Daoy (cell line): ENCODE measurements at regions not wholly inside any gene's neighbourhood (a gene's known extent, or its start where the extent isn't known, plus 50 kb on each side); places are given as distances from the start of the nearest gene placed in this dataset.

Experiments
- DNase-seq: peaks from one replicate; pipeline ENCODE4 v3.0.0-alpha.2; 2015; ENCODE audit warnings: low read depth

DNA sequence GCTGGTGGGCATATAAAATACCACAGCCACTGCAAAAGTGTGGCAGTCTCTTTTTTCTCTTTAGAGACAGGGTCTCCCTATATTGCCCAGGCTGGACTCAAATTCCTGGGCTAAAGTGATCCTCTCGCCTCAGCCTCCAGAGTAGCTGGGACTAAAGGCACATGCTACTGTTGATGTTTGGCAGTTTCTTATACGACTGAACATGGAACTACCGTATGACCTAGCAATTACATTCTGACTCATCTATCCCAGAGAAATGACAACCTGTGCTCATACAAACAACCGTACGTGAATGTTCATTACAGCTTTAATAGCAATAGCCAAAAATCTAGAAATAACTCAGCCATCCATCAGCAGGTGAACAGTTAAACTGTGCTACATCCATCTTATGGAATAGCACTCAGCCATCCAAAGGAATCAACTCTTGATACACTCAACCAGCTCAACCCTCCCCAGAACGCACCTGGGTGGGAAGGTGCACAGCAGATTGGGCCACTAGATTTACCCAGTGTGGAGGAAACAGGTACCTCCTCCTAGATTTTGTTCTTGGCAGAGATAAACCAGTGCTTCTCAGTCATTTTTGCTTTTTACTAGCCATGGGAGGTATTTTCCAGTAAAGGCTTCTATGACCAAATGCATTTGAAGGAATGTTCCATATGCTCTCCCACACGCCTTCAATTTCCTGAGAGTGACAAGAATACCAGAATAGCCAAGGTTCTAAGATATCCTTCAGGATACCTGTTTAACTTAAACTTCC is 130.5 kb downstream of the MED15 start:
- no peak for DNase-seq

DNA sequence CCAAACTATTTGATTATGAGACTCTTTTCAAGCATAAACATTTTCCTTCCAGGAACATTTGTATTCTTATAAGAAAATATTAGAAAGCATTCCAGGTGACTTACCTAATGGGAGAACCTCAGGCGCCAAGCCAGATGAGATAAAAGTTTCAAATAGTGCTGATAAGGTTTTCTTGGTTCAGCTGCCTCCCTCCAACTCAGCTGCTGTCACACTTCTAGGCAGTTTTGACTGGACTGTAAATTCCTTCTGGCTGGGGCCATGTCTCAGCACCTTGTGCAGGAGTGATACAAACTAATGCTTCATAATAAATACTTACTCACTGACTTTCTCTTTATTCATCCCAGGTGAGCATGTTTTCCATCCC is 131.1 kb downstream of the MED15 start:
- DNase-seq, result no peak

DNA sequence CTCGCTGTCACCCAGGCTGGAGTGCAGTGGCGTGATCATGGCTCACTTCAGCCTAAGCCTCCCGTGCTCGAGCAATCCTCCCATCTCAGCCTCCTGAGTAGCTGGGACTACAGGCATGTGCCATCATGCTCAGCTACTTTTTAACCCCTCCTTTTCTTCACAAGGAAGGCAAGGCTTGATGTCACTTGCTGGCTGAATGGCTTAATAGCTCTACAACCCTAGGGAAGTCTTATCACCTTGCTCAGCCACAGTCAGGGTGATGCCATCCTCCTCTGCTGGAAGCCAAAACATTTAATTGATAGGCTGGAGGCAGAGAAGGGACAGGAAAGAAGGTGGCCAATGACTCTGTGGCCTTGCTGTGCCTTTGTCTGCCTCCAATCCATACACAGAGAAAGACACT is 131.9 kb downstream of the MED15 start:
- DNase-seq, result no peak

DNA sequence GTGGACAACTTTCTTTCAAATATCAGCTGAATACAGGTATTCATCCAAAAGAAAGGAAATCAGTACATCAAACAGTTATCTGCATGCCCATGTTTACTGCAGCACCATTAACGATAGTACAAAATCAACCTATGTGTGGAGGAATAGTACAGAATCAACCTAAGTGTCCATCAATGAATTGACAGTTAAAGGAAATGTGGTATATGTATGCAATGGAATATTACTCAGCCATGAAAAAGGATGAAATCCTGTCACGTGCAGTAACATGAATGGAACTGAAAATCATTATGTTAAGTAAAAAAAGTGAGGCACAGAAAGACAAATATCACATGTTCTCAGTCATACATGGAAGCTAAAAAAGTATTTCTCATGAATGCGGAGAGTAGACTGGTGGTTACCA is 132.3 kb downstream of the MED15 start:
- DNase-seq, result no peak

DNA sequence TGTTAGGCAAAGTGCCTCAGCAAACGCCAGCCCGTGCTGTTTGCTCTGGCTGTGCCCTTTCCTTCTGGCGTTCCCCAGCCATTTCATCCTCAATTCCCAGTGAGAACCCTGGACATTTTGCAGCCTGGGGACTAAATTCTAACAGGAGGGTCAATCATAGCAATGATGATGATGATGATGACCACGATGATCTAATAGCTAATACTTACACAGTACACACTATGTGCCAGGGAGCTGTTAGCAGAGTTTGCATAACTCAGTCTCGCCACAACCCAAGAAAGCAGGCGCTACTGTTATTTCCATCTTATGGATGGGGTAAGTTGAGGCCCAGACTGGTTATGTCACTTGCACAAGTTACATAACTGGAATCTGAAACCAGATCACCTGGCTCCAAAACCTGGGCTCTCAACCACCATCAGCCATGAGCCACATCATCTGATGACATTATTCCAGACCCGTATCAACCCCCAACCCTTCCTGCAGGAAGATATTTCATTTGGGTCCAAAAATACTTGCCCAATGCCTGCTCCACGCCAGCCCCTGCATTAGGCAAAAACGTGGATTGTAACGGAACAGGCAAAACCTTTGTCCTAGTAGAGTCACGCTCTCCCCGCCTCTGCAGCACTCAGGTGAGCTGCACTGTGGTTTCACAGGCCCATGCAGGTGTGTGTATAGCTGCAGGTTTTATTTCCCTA is 132.6 kb upstream of the SERPIND1 start:
- no peak for DNase-seq

DNA sequence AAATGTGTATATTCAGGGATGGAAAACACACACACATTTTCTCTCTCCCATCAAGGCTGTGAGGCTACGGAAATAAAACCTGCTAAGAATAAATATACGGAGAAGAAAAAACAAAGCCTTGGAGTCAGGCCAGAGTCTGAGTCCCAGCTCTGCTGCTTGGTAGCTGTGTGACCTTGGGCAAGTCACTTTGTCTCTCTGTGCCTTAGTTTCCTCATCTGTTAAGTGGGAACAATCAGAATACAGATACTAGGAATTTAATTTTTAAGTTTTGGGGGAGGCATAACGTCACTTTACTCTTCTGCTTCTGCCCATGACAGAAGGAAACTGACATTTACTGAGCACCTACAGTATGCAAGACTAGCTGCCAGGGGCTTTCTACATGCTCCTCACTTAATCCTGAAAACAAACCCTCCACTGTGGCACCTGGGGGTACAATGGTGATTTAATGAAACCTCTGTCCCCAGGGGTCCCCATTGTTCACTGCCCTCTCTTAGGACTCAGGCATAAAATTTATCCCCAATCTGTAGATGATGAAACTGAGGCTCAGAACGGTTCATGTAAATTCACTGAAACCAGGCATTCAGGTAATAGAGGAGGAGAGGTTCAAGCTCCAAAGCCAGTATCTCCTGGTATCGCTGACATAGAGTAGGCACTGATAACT is 131.9 kb upstream of the SERPIND1 start:
- no peak for DNase-seq

DNA sequence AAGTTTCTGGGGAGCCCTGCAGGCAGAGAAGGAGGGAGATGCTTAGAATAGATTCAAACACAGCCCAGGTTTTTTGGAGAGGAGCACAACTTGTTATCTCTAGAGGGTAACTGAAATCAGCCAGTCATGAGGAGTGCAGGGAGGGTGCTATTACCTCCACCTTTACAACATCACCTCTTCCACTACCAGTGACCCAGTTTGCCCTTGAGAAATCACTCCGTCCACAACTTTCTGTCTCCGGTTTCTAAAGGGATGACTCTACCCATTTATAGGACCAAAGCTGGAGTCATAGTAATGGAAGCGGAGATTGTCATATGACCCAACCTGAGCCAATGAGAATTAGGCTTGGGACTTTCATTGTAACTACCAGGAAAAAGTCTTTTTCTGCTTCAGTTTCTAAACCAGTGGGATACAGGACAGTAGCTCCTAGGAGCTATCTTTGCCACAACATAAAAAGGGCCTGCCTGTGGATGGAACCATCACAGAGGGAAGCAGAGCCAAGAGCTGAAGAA is 131.2 kb upstream of the SERPIND1 start:
- no peak for DNase-seq

DNA sequence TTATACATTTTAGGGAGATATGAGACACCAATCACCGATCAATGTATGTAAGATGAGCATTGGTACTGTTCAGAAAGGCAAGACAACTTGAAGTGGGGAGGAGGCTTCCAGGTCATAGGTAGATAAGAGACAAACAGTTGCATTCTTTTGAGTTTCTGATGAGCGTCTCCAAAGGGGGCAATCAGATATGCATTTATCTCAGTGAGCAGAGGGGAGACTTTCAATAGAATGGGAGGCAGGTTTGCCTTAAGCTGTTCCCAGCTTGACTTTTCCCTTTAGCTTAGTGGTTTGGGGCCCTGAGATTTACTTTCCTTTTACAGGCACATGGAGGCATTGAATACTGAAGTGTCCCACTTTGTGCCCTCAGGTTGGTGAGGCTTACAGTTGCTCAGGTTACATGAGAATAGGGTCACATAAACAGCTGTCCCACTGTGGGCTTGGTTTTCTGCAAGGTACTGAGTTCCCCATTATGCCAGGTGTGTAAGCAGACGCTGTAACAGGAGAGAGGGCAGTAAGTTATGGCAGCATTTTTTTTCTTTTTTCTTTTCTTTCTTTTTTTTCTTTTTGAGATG is 129.8 kb upstream of the SERPIND1 start:
- DNase-seq, result no peak

DNA sequence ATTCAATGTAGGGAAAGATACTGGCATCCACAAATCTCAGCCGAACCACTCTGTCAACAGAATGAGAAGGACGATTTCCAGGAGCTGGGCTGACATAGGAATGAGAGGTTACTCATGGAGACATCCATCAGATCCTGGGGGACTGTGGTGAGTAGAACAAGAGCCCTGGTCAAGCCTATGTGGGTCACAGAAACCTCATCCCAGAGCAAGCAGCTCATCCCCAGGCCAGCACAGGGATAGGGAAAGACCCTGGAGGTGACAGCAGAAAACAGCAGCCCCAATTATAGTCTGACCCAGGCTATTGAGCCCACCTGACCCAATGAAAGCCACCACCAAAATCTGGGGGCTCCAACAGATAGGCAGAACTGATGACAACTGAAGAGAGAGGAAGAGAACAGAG is 128.0 kb upstream of the SERPIND1 start:
- DNase-seq, result no peak

DNA sequence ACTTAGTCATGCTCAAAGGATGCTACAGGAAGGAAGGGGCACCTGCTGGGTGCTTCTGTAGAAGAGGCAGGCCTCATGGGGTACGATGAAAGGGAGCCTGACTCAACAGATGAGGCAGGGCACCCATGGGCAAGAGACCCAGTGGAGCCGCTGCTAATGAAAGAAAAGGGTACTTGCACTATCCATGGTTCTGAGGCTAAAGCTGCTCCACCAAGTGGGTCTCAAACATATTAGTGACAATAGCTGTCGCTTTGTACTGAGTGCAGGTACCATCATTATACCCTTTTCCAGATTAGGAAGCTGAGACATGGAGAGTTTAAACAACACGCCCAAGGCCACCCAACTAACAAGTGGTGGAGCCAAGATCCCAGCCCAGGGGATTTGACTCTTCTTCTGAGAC is 127.5 kb upstream of the SERPIND1 start:
- DNase-seq, result no peak

DNA sequence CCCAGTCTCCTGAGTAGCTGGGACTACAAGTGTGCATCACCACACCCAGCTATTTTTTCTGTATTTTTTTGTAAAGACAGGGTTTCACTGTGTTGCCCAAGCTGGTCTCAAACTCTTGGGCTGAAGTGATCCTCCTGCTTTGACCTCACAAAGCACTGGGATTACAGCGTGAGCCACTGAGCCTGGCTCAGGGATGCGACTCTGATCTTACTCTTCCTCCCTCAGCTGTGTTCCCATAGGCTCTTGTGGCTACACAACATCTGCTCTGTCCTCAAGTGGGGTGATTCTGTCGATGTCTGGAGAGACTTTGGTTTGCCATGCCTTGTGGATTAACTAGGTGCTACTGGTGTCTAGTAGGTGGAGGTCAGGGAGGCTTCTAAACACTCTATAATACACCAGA is 127.0 kb upstream of the SERPIND1 start:
- DNase-seq, result no peak

DNA sequence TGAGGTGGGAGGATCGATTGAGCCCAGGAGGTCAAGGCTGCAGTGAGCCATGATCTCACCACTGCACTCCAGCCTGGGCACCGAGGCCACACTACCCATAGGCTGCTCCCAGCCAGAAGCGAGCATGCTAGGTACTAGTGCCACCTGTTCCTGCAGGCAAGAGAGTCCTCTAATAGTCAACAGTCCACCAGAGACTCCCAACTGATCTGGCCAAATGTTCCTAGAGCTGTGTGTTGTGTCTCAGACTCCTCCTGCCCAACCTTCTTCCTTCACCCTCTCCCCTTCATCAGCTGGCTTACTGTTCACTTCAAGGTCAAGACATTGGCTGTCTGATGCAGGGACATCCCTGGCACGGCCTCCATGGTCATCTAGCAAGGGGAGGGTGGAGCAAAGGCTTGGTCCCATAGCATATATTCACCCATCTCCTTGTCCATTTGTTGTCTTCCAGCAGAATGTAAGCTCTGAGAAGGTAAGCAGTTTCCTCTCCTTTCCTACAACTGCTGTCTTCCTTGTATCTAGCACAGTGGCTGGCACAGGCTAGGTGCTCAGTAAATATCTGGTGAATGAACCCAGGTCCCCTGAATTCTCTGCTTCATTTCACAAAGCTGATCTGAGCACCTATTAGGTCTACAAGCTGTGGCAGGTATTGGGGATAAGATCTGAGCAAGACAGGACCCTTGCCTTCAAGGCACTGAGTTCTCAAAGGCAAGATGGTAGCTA is 126.2 kb upstream of the SERPIND1 start:
- DNase-seq, result no peak

DNA sequence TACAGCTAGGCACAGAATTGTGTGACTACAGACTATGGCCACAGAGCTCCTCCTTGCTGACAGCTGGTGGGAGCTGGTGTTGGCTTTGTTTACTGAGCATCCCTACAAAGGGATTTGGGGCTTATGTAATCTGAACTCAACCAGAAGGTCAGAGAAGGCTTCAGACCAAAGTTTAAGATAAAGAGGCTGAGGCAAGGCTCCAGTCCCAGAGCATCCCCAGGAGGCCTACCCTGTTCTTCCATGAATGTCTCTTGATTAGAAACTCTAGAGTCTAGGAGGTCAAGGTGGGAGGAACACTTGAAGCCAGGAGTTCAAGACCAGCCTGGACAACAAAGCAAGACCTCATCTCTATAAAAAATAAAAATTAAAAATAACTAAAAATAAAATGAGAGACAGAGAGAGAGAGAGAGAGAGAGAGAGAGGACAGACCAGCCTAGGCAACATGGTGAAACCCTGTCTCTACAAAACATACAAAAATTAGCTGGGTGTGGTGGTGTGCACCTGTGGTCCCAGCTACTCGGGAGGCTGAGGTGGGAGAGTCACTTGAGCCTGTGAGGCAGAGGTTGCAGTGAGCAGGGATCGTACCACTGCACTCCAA is 125.5 kb upstream of the SERPIND1 start:
- DNase-seq, result no peak

DNA sequence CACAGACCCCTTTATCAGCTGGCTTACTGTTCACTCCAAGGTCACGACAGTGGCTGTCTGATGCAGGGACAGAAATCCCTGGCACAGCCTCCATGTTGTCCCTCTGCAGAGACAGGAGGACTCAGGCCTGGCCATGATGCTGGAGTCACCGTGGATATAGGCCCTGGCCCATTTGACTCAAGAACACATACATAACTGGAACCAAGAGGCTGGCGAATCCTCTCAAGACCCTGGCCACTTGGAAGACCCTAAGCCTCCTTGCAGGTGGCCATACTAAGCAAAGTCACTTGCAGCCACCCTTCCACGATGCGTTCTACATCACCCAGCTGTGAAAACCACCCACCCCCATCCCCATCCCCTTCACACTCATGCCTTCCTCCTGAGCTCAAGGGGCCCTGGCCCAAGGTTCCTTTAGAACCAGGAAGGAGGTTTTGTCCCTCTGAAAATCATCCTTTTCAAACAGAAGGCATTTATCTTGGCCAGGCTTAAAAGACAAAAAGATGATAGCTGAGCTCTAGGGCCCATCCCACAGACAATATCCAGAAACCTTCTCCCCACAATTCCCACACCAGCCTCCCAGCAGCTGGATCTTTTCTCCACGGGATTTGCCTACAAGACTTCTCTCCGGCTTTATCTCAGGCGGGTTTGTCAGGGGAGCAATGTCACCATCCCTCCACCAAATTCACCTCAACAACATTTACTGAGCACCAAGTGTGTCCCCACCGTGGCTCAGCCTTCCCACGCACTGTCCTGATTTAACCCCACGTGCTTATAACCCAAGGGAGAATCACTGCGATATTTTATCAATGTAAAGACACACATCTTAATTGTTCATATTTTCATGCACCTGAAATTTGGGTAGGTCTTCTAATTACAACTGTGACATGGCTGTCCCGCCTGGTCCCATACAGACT is 123.4 kb upstream of the SERPIND1 start:
- DNase-seq, result no peak

DNA sequence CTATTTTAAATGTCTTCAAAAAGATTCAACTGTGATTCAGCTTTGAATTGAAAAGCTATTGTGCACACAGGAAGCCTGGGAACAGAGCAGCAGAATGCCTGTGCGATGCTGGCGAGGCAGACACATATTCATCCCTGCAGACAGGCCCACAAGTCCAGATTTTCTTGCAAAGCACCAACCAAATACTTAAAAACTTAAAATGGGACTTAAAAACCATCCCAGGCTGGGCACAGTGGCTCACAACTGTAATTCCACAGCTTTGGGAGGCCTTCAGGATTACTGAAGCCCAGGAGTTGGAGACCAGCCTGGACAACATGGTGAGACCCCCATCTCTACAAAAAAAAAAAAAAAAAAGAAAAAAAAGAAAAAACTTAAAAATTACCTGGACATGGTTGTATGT is 122.6 kb upstream of the SERPIND1 start:
- no peak for DNase-seq

DNA sequence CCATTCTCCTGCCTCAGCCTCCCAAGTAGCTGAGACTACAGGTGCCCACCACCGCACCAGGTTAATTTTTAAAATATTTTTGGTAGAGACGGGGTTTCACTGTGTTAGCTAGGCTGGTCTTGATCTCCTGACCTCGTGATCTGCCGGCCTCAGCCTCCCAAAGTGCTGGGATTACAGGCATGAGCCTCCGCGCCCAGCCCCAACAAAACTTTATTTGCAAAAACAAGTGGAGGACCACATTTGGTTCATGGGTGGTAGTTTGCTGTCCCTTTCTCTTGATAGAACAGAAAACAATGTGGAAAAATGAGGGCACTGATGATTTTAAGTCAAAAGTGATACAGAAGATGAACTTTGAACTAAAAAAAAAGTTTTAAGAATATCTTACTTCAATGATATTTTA is 121.8 kb upstream of the SERPIND1 start:
- DNase-seq, result no peak

DNA sequence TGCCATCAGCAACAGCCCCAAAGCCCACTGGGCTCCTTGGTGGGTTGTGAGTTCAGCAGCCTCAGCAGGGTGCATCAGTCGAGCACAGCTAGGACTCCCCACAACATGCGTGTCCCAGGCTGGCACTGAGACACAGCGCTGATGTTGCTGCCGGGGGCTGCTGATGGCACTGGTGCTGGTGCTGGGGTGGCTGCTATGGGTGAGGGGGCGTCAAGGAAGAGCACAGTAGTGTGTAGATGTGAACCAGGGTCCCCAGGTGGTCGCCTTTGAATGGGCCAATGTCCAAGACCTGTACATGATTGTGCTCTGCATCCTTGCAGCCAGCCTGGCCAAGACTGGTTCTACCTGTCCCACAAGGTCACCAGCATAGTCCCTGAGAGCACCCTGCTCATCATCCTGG is 121.3 kb upstream of the SERPIND1 start:
- no peak for DNase-seq

DNA sequence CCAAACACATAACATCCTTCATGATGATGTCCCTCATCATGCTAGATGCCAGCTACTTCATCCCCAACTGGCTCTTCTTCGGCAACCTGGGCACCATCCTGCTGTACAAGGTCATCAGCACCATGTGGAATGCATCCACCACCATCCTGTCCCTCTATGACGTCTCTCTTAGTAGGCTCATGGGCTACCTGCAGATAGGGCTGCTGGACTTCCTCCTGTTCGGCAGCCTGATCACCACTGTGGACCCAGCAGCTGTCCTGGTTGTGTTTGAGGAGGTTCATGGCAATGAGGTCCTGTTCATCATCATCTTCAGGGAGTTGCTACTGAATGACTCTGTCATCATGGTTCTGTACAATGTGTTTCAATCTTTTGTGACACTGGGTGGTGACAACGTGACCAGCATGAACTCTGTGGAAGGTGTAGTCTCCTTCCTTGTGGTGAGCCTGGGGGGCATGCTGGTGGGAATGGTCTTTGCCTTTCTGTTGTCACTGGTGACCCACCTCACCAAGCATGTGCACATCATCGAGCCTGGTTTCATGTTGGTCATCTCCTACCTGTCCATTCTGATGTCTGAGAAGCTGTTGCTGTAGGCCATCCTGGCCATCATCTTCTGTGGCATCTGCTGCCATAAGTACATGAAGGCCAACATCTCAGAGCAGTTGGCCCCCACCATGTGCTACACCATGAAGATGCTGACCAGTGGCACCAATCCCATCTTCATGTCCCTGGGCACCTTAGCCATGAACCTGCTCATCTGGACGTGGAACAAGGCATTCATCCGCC is 120.7 kb upstream of the SERPIND1 start:
- DNase-seq, result no peak

DNA sequence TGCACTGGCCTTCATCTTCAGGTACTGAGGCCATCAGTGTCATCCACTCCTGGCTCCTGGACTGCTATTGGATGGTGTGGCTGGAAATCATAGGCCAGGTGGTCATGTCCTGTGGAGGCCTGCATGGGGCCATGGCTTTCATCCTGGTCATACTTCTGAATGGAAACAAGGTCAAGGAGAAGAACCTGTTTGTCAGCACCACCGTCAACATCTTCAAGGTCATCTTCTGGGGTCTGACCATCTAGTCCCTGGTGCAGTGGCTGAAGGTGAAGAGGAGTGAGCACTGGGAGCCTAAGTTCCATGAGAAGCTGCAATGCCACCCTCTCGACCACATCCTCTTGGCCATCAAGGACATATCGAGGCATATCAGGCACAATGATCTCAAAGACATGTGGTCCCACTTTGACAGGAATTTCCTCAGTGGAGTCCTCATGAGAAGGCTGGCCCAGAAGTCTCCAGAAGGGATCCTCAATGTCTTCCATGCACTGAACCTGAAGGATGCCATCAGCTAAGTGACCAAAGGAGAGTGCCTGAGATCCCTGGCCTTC is 120.0 kb upstream of the SERPIND1 start:
- DNase-seq, result no peak
